HepG2 (cell line): ENCODE measurements at regions not wholly inside any gene's neighbourhood (a gene's known extent, or its start where the extent isn't known, plus 50 kb on each side); places are given as distances from the start of the nearest gene placed in this dataset.
A peak's percentile ranks its signal among the peaks of the same experiment; 100 is the strongest.

Source experiments
- AGO1 ChIP-seq: fragments of 200-400 bp; formaldehyde crosslinking; IDR thresholded peaks from 2 replicates; pipeline ENCODE4 v1.6.1; 2017; ENCODE audit warnings: mild to moderate bottlenecking, low read depth, low read length, moderate library complexity; ENCODE audit not compliant: poor library complexity, severe bottlenecking
- BRD4 ChIP-seq: sonication (generic); formaldehyde crosslinking; IDR thresholded peaks from 2 replicates; pipeline ENCODE4 v1.4.0; 2020; ENCODE audit warnings: missing genetic modification reagents
- HMGXB3 ChIP-seq: sonication (generic); formaldehyde crosslinking; IDR thresholded peaks from 2 replicates; pipeline ENCODE4 v1.4.0; 2020; ENCODE audit warnings: missing genetic modification reagents, borderline replicate concordance
- MXD3 ChIP-seq: IDR thresholded peaks from 2 replicates; pipeline ENCODE4 v1.6.1; 2016; ENCODE audit warnings: mild to moderate bottlenecking, missing biosample characterization, missing genetic modification reagents
- TEAD3 ChIP-seq: optimal IDR thresholded peaks from 2 replicates; pipeline ENCODE3; 2016; ENCODE audit warnings: borderline replicate concordance
- ZBTB26 ChIP-seq: IDR thresholded peaks from 2 replicates; pipeline ENCODE4 v1.6.1; 2016; ENCODE audit warnings: missing compliant biosample characterization, missing genetic modification reagents, borderline replicate concordance
- ZFY ChIP-seq: sonication (generic); formaldehyde crosslinking; IDR thresholded peaks from 2 replicates; pipeline ENCODE4 v1.4.0; 2020; ENCODE audit warnings: missing genetic modification reagents
- ZMAT5 ChIP-seq: sonication (generic); formaldehyde crosslinking; IDR thresholded peaks from 2 replicates; pipeline ENCODE4 v1.5.0; 2020; ENCODE audit warnings: mild to moderate bottlenecking, low read depth, missing genetic modification reagents, borderline replicate concordance
- ZNF138 ChIP-seq: sonication (generic); formaldehyde crosslinking; IDR thresholded peaks from 2 replicates; pipeline ENCODE4 v1.5.0; 2020; ENCODE audit warnings: mild to moderate bottlenecking, low read depth, missing genetic modification reagents
- ZNF550 ChIP-seq: sonication (generic); formaldehyde crosslinking; IDR thresholded peaks from 2 replicates; pipeline ENCODE4 v1.4.0; 2020; ENCODE audit warnings: mild to moderate bottlenecking, missing genetic modification reagents, borderline replicate concordance
- ZNF570 ChIP-seq: sonication (generic); formaldehyde crosslinking; IDR thresholded peaks from 2 replicates; pipeline ENCODE4 v1.4.0; 2020; ENCODE audit warnings: mild to moderate bottlenecking, missing genetic modification reagents, borderline replicate concordance
- ZNF746 ChIP-seq: sonication (generic); formaldehyde crosslinking; IDR thresholded peaks from 2 replicates; pipeline ENCODE4 v1.8.0; 2022; ENCODE audit warnings: mild to moderate bottlenecking, missing genetic modification reagents
- TF ChIP-seq, protein P1 (sequence below): sonication (generic); IDR thresholded peaks from 2 replicates; pipeline ENCODE4 v1.6.1; 2016; ENCODE audit warnings: low read depth, borderline replicate concordance
- TF ChIP-seq, protein P2 (sequence below): sonication (generic); formaldehyde crosslinking; IDR thresholded peaks from 2 replicates; pipeline ENCODE4 v1.4.0; 2020; ENCODE audit warnings: mild to moderate bottlenecking, missing genetic modification reagents, borderline replicate concordance

- TF ChIP-seq TEAD3 (CRISPR knock-in tag) = peak; percentile 54
- no peak for TF ChIP-seq ZNF746 (CRISPR knock-in tag)
- 0 out of 2 replicates have a peak, but pooled peaks have one; percentile 24 for TF ChIP-seq ZBTB26 (CRISPR knock-in tag)
- no peak for TF ChIP-seq ZNF570 (CRISPR knock-in tag)
- TF ChIP-seq ZMAT5 (CRISPR knock-in tag) = 0 out of 2 replicates have a peak, but pooled peaks have one; percentile 25
- TF ChIP-seq, protein P1, sequence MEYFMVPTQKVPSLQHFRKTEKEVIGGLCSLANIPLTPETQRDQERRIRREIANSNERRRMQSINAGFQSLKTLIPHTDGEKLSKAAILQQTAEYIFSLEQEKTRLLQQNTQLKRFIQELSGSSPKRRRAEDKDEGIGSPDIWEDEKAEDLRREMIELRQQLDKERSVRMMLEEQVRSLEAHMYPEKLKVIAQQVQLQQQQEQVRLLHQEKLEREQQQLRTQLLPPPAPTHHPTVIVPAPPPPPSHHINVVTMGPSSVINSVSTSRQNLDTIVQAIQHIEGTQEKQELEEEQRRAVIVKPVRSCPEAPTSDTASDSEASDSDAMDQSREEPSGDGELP = no peak
- 0 out of 2 replicates have a peak, but pooled peaks have one; percentile 57 for TF ChIP-seq ZNF550 (CRISPR knock-in tag)
- TF ChIP-seq BRD4 (CRISPR knock-in tag) = peak; percentile 38; the same call in 1 of the 2 replicates
- TF ChIP-seq HMGXB3 (CRISPR knock-in tag) = 0 out of 2 replicates have a peak, but pooled peaks have one; percentile 37
- 0 out of 2 replicates have a peak, but pooled peaks have one; percentile 2 for TF ChIP-seq MXD3 (CRISPR knock-in tag)
- TF ChIP-seq ZFY (CRISPR knock-in tag) = 0 out of 2 replicates have a peak, but pooled peaks have one; percentile 42
- TF ChIP-seq AGO1 = peak; percentile 31
- peak; percentile 27; the same call in 1 of the 2 replicates for TF ChIP-seq ZNF138 (CRISPR knock-in tag)
- TF ChIP-seq, protein P2, sequence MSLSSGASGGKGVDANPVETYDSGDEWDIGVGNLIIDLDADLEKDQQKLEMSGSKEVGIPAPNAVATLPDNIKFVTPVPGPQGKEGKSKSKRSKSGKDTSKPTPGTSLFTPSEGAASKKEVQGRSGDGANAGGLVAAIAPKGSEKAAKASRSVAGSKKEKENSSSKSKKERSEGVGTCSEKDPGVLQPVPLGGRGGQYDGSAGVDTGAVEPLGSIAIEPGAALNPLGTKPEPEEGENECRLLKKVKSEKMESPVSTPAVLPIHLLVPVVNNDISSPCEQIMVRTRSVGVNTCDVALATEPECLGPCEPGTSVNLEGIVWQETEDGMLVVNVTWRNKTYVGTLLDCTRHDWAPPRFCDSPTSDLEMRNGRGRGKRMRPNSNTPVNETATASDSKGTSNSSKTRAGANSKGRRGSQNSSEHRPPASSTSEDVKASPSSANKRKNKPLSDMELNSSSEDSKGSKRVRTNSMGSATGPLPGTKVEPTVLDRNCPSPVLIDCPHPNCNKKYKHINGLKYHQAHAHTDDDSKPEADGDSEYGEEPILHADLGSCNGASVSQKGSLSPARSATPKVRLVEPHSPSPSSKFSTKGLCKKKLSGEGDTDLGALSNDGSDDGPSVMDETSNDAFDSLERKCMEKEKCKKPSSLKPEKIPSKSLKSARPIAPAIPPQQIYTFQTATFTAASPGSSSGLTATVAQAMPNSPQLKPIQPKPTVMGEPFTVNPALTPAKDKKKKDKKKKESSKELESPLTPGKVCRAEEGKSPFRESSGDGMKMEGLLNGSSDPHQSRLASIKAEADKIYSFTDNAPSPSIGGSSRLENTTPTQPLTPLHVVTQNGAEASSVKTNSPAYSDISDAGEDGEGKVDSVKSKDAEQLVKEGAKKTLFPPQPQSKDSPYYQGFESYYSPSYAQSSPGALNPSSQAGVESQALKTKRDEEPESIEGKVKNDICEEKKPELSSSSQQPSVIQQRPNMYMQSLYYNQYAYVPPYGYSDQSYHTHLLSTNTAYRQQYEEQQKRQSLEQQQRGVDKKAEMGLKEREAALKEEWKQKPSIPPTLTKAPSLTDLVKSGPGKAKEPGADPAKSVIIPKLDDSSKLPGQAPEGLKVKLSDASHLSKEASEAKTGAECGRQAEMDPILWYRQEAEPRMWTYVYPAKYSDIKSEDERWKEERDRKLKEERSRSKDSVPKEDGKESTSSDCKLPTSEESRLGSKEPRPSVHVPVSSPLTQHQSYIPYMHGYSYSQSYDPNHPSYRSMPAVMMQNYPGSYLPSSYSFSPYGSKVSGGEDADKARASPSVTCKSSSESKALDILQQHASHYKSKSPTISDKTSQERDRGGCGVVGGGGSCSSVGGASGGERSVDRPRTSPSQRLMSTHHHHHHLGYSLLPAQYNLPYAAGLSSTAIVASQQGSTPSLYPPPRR = 0 out of 2 replicates have a peak, but pooled peaks have one; percentile 21
Measured at GRCh38 chr20:25859649-25860530, 163.2 kb upstream of the ZNF337 start (continued).
